Upper lobe of right lung (tissue), 1 donor: ENCODE measurements at regions not wholly inside any gene's neighbourhood (a gene's known extent, or its start where the extent isn't known, plus 50 kb on each side); places are given as distances from the start of the nearest gene placed in this dataset.

Experiments used
- ATAC-seq: fragments of 200-7000 bp; cut with Tn5 transposase; one replicate; pipeline ENCODE4 v1.9.1; 2020; ENCODE audit warnings: mild to moderate bottlenecking, moderate library complexity
- DNase-seq: peaks from one replicate; pipeline ENCODE4 v3.0.0-alpha.2; 2020
- H3K27ac ChIP-seq: fragments of 200-600 bp; one replicate; pipeline ENCODE4 v1.8.0; 2022
- H3K27me3 ChIP-seq: fragments of 200-600 bp; one replicate; pipeline ENCODE4 v1.8.0; 2022; ENCODE audit warnings: mild to moderate bottlenecking
- H3K36me3 ChIP-seq: fragments of 200-600 bp; one replicate; pipeline ENCODE4 v1.8.0; 2022
- H3K4me1 ChIP-seq: fragments of 200-600 bp; one replicate; pipeline ENCODE4 v1.8.0; 2022
- H3K4me3 ChIP-seq: fragments of 200-600 bp; one replicate; pipeline ENCODE4 v1.8.0; 2022; ENCODE audit warnings: mild to moderate bottlenecking
- H3K9me3 ChIP-seq: fragments of 200-600 bp; one replicate; pipeline ENCODE4 v1.8.0; 2022
- intact Hi-C: fragments of 100-400 bp; cut with DNase I; formaldehyde crosslinking; loops from one replicate; pipeline ENCODE4 v1.11.0; 2022
- TF ChIP-seq, protein P1 (sequence below): fragments of 200-600 bp; IDR thresholded peaks from one replicate; pipeline ENCODE4 v1.8.0; 2022; ENCODE audit warnings: antibody characterized with exemption
- donor health status: DM: no; HTN: yes; CAD: no; lungs with severe emphysema.

DNA sequence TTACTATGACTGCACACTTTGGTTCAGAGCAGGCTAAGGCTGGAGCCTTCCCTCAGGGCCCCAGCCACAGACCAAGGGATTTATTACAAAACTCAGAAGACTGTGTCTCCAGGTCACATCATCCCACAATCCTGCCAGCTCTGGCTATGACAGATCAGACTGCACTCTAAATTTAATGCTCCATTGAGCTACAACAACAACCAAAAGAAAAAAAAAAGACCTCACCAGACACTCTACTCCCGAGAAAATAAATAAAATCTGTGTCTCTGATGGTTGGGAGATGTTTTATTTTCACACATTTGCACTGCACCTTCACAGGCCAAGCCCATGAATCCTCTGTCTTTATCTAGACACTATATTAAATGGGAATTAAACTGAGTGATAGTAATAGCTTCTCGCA, 50.8 kb upstream of the CTNNB1 start:
- TF ChIP-seq, protein P1, sequence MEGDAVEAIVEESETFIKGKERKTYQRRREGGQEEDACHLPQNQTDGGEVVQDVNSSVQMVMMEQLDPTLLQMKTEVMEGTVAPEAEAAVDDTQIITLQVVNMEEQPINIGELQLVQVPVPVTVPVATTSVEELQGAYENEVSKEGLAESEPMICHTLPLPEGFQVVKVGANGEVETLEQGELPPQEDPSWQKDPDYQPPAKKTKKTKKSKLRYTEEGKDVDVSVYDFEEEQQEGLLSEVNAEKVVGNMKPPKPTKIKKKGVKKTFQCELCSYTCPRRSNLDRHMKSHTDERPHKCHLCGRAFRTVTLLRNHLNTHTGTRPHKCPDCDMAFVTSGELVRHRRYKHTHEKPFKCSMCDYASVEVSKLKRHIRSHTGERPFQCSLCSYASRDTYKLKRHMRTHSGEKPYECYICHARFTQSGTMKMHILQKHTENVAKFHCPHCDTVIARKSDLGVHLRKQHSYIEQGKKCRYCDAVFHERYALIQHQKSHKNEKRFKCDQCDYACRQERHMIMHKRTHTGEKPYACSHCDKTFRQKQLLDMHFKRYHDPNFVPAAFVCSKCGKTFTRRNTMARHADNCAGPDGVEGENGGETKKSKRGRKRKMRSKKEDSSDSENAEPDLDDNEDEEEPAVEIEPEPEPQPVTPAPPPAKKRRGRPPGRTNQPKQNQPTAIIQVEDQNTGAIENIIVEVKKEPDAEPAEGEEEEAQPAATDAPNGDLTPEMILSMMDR: no peak
- H3K27ac ChIP-seq: no peak overlapping the region
- H3K4me1 ChIP-seq: no peaks in the 10 kb centered on the region
- intact Hi-C loops: no loop called here
- H3K9me3 ChIP-seq: no peaks in the 10 kb centered on the region
- H3K36me3 ChIP-seq: no peaks in the 10 kb centered on the region
- no peaks in the 10 kb centered on the region for H3K27me3 ChIP-seq
- no peak overlapping the region for H3K4me3 ChIP-seq
- ATAC-seq (no peak), DNase-seq (no peak)

DNA sequence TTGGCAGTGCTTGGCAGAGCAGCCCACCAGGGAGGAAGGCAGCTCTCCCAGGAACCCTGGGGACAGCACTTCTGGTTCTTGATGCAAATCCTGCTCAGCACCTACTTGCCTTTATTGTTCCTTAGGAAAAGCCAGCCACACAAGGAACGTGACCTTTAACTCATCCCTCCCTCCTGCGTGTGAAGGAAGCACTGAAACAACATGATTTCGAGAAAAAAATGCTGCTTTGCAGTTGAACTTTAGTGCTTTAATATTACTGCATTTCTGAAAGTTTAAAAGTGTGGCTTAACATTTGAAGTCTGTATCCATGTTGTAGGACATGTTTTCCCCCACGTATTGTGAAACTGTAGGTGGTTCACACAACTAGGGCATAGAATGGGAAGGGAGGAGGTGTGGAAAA, 50.4 kb upstream of the CTNNB1 start:
- intact Hi-C loops: no loop called here

More for the DNA sequence above, 50.4 kb upstream of the CTNNB1 start:
- H3K27ac ChIP-seq: no peak overlapping the region
- no peaks in the 10 kb centered on the region for H3K36me3 ChIP-seq
- TF ChIP-seq, protein P1: no peak
- H3K4me3 ChIP-seq: no peak overlapping the region
- ATAC-seq (no peak), DNase-seq (no peak)
- H3K4me1 ChIP-seq: no peaks in the 10 kb centered on the region
- no peaks in the 10 kb centered on the region for H3K9me3 ChIP-seq
- no peaks in the 10 kb centered on the region for H3K27me3 ChIP-seq
